ENCODE measurements at regions not wholly inside any gene's neighbourhood (a gene's known extent, or its start where the extent isn't known, plus 50 kb on each side); places are given as distances from the start of the nearest gene placed in this dataset.

DNA sequence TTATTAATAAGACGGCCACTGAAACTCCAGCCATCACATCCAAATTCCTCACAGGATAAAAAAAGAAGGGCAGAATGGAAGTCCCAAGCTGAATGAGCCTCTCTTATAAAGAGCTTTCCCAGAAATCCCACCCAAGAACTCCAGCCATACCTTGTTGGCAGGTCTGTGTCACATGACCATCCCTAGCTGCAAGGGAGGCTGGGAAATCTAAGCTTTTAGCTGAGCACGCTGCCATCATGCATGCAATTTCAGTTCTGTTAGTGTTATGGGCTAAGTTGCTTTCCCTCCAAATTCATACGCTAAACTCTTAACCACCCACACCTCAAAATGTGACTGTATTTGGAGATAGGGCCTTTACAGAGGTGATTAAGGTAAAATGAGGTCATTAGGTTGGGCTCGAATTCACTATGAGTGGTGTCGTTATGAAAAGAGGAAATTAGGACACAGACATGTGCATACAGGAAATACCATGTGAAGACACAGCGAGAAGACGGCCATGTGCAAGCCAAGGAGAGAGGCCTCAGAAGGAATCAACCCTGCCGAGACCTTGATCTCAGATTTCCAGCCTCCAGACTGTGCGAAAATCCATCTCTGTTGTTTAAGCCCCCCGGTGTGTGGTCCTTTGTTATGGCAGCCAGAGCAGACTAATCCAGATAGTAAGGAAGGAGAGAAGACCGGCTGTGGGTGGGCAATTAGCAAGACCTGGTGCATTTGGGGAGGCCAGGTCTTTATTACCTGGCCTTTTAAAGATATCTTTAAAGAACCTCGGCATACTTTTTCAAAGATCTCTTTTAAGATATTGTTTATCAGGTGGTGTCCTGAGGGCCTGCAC is 317.6 kb downstream of the BCOR start:
- no peaks in the 10 kb centered on the region for H3K9me3 ChIP-seq (ENCODE audit: control insufficient read depth in 1 of 2, low read length in 2 of 2)
- no peaks in the 10 kb centered on the region for H3K36me3 ChIP-seq (ENCODE audit: insufficient read depth, low read length)
- peak overlapping the region in 1 of 7 donors; percentile 81 for H3K27ac Mint-ChIP-seq
- no peaks in the 10 kb centered on the region for H3K27me3 ChIP-seq (ENCODE audit: insufficient read depth, low read length)
- DNase-seq = no peak
- intact Hi-C loops (cut with micrococcal nuclease) = no loop called here
- peaks cover 5 to 18% (median 10%) of the 10 kb centered on the region in 4 donors for H3K4me1 Mint-ChIP-seq
- no peak overlapping the region for H3K4me3 ChIP-seq (ENCODE audit: low read length in 2 of 2)
- ChIA-PET CTCF (ENCODE audit: partially characterized antibody) (no interaction called here), POLR2A (ENCODE audit: partially characterized antibody) (no interaction called here)
- H3K27me3 Mint-ChIP-seq = no peaks in the 10 kb centered on the region
- no peak overlapping the region for H3K27ac ChIP-seq (ENCODE audit: low read depth, low read length)
- no peak overlapping the region for H3K4me3 Mint-ChIP-seq
- H3K9me3 Mint-ChIP-seq = peaks cover 0 to 4% (median 0%) of the 10 kb centered on the region in 8 donors
- no peaks in the 10 kb centered on the region for H3K36me3 Mint-ChIP-seq
- H3K4me1 ChIP-seq (ENCODE audit: insufficient read depth, low read length) = peaks cover 20% of the 10 kb centered on the region

DNA sequence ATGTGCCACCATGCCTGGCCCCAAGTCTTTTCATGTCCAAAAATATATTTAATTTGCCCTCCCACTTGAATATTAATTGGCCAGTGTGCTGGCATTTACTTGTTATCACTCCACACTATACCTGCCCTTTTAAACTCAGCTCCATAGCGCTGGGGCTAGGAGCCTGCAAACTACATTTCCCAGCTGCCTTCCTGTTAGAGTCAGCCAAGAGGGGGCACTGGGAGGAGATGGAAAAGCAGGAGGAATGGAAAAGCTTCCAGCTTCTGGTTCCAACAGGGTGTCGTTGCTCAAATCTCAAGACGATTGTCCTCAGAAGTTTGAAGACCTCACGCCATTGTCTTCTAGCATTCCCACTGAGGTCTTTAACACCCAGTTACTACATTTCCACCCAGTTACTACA is 315.5 kb downstream of the BCOR start:
- intact Hi-C loops (cut with micrococcal nuclease) = no loop called here
- H3K4me3 ChIP-seq (ENCODE audit: low read length in 2 of 2) = no peak overlapping the region
- no peaks in the 10 kb centered on the region for H3K36me3 ChIP-seq (ENCODE audit: insufficient read depth, low read length)
- Mint-ChIP-seq H3K4me3 (no peak overlapping the region), H3K9me3 (peaks cover 0 to 4% (median 0%) of the 10 kb centered on the region in 8 donors), H3K36me3 (no peaks in the 10 kb centered on the region), H3K27me3 (no peaks in the 10 kb centered on the region), H3K27ac (no peak overlapping the region), H3K4me1 (peaks cover 4 to 11% (median 5%) of the 10 kb centered on the region in 4 donors)
- ChIA-PET CTCF (ENCODE audit: partially characterized antibody) (no interaction called here), POLR2A (ENCODE audit: partially characterized antibody) (no interaction called here)
- H3K4me1 ChIP-seq (ENCODE audit: insufficient read depth, low read length) = peaks cover 6% of the 10 kb centered on the region
- H3K27me3 ChIP-seq (ENCODE audit: insufficient read depth, low read length) = no peaks in the 10 kb centered on the region
- H3K9me3 ChIP-seq (ENCODE audit: control insufficient read depth in 1 of 2, low read length in 2 of 2) = no peaks in the 10 kb centered on the region
- DNase-seq = no peak
- no peak overlapping the region for H3K27ac ChIP-seq (ENCODE audit: low read depth, low read length)

DNA sequence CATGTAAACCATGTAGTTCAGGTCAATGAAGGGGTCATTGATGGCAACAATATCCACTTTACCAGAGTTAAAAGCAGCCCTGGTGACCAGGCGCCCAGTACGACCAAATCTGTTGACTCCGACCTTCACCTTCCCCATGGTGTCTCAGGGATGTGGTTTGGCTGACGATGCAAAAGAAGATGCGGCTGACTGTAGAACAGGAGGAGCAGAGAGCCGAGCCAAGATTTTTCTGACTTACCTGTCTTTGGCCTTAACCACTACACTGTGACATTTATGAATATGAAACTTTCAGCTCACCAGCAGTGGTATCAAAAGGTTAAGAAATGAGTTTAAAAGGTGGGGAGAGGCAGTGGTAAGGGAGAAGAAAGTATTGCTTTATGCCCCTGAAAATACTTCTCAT is 309.8 kb downstream of the BCOR start:
- Mint-ChIP-seq H3K27ac (no peak overlapping the region), H3K4me3 (no peak overlapping the region), H3K27me3 (no peaks in the 10 kb centered on the region), H3K4me1 (no peaks in the 10 kb centered on the region), H3K36me3 (no peaks in the 10 kb centered on the region), H3K9me3 (no peaks in the 10 kb centered on the region)
- H3K27ac ChIP-seq (ENCODE audit: low read depth, low read length) = no peak overlapping the region
- no peaks in the 10 kb centered on the region for H3K27me3 ChIP-seq (ENCODE audit: insufficient read depth, low read length)
- H3K9me3 ChIP-seq (ENCODE audit: control insufficient read depth in 1 of 2, low read length in 2 of 2) = no peaks in the 10 kb centered on the region
- ChIA-PET CTCF (ENCODE audit: partially characterized antibody) (no interaction called here), POLR2A (ENCODE audit: partially characterized antibody) (no interaction called here)
- DNase-seq = no peak
- no peak overlapping the region for H3K4me3 ChIP-seq (ENCODE audit: low read length in 2 of 2)
- no peaks in the 10 kb centered on the region for H3K4me1 ChIP-seq (ENCODE audit: insufficient read depth, low read length)
- H3K36me3 ChIP-seq (ENCODE audit: insufficient read depth, low read length) = no peaks in the 10 kb centered on the region
- intact Hi-C loops (cut with micrococcal nuclease) = no loop called here

DNA sequence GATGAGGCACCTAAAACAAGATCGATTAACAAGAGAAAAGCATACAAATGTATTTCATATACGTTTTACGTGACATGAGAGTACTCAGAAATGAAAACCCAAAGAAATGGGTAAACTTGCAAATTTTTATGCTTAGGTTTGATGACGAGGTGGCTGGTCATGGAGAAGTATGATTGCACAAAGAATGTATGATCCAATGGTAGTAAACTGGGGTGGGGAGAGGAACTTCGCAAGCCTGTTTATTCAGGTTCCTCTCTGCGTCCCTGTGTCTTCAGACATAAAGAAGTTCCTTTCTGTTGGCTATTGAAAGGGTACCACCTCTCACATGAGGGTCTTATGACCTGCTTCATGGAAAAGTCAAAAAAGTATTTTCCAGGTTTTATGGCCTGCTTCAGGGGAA is 309.2 kb downstream of the BCOR start:
- ChIA-PET CTCF (ENCODE audit: partially characterized antibody) (no interaction called here), POLR2A (ENCODE audit: partially characterized antibody) (no interaction called here)
- intact Hi-C loops (cut with micrococcal nuclease) = no loop called here
- Mint-ChIP-seq H3K36me3 (no peaks in the 10 kb centered on the region), H3K9me3 (no peaks in the 10 kb centered on the region), H3K4me1 (no peaks in the 10 kb centered on the region), H3K4me3 (no peak overlapping the region), H3K27me3 (no peaks in the 10 kb centered on the region), H3K27ac (no peak overlapping the region)
- Histone ChIP-seq H3K27ac (ENCODE audit: low read depth, low read length) (no peak overlapping the region), H3K27me3 (ENCODE audit: insufficient read depth, low read length) (no peaks in the 10 kb centered on the region), H3K4me3 (ENCODE audit: low read length in 2 of 2) (no peak overlapping the region), H3K4me1 (ENCODE audit: insufficient read depth, low read length) (no peaks in the 10 kb centered on the region), H3K9me3 (ENCODE audit: control insufficient read depth in 1 of 2, low read length in 2 of 2) (no peaks in the 10 kb centered on the region), H3K36me3 (ENCODE audit: insufficient read depth, low read length) (no peaks in the 10 kb centered on the region)
- DNase-seq = no peak

DNA sequence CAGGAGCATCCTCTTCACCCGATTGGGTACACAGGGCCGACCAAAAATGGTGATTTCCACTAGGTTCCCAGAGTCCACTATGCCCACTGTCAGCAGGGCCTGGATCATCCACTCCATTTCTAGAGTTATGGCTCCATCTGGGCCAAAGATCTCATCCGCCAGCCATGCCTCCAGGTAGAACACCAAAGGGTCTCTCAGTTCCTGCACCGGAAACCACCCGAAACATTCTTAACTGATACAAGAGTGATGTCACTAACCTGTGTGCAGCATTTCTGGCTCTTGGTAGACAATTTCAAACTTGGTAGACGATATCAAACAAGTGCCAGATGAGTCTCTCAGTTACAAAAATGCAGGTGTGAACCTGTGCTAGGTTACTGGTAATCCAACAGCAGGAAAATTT is 306.1 kb downstream of the BCOR start:
- H3K27me3 Mint-ChIP-seq = no peaks in the 10 kb centered on the region
- ChIA-PET POLR2A (ENCODE audit: partially characterized antibody) (no interaction called here), CTCF (ENCODE audit: partially characterized antibody) (no interaction called here)
- H3K36me3 ChIP-seq (ENCODE audit: insufficient read depth, low read length) = no peaks in the 10 kb centered on the region
- no peaks in the 10 kb centered on the region for H3K9me3 ChIP-seq (ENCODE audit: control insufficient read depth in 1 of 2, low read length in 2 of 2)
- H3K4me3 ChIP-seq (ENCODE audit: low read length in 2 of 2) = no peak overlapping the region
- intact Hi-C loops (cut with micrococcal nuclease) = loop anchor here (10.0 kb wide), 1 partner anchor 47 kb away; no protein-coding TSS in a partner anchor
- no peak for DNase-seq
- peak overlapping the region in 1 of 7 donors; percentile 13 for H3K27ac Mint-ChIP-seq
- no peak overlapping the region for H3K27ac ChIP-seq (ENCODE audit: low read depth, low read length)
- no peaks in the 10 kb centered on the region for H3K36me3 Mint-ChIP-seq
- no peaks in the 10 kb centered on the region for H3K27me3 ChIP-seq (ENCODE audit: insufficient read depth, low read length)
- H3K4me1 ChIP-seq (ENCODE audit: insufficient read depth, low read length) = no peaks in the 10 kb centered on the region
- H3K9me3 Mint-ChIP-seq = peaks cover 0 to 2% (median 0%) of the 10 kb centered on the region in 8 donors
- no peaks in the 10 kb centered on the region for H3K4me1 Mint-ChIP-seq
- no peak overlapping the region for H3K4me3 Mint-ChIP-seq

DNA sequence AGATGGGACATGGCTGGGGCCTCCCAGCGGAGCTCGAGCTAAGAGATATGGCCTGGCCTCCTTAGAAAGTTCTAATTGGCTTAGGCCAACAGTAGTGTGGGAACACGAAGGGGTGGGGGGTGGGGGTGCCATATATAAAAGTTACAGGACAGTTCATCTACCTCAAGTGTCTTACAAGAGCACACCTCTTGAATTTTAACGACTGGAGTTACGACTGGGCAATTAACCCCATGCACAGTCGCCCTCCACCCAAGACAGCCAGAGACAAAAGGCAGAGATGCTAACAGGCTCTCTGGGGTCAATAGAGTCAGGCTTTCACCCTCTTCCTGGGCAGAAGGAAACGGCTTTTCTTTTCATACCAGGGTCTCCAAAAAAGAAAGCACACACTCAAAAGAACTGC is 302.2 kb downstream of the BCOR start:
- no peaks in the 10 kb centered on the region for H3K9me3 ChIP-seq (ENCODE audit: control insufficient read depth in 1 of 2, low read length in 2 of 2)
- intact Hi-C loops (cut with micrococcal nuclease) = loop anchor here (10.0 kb wide), 1 partner anchor 51 kb away; no protein-coding TSS in a partner anchor
- no peak overlapping the region for H3K4me3 ChIP-seq (ENCODE audit: low read length in 2 of 2)
- POLR2A ChIA-PET (ENCODE audit: partially characterized antibody) = no interaction called here
- Mint-ChIP-seq H3K27ac (no peak overlapping the region), H3K9me3 (peaks cover 0 to 2% (median 0%) of the 10 kb centered on the region in 8 donors), H3K4me3 (no peak overlapping the region), H3K36me3 (no peaks in the 10 kb centered on the region), H3K27me3 (no peaks in the 10 kb centered on the region), H3K4me1 (no peaks in the 10 kb centered on the region)
- no peaks in the 10 kb centered on the region for H3K36me3 ChIP-seq (ENCODE audit: insufficient read depth, low read length)
- no peak for DNase-seq
- no peaks in the 10 kb centered on the region for H3K27me3 ChIP-seq (ENCODE audit: insufficient read depth, low read length)
- H3K4me1 ChIP-seq (ENCODE audit: insufficient read depth, low read length) = no peaks in the 10 kb centered on the region
- H3K27ac ChIP-seq (ENCODE audit: low read depth, low read length) = no peak overlapping the region
- CTCF ChIA-PET (ENCODE audit: partially characterized antibody) = interaction anchor here (0.7 kb wide), 1 partner anchor 12 kb away, joined by 3 read pairs; no protein-coding TSS in a partner anchor

DNA sequence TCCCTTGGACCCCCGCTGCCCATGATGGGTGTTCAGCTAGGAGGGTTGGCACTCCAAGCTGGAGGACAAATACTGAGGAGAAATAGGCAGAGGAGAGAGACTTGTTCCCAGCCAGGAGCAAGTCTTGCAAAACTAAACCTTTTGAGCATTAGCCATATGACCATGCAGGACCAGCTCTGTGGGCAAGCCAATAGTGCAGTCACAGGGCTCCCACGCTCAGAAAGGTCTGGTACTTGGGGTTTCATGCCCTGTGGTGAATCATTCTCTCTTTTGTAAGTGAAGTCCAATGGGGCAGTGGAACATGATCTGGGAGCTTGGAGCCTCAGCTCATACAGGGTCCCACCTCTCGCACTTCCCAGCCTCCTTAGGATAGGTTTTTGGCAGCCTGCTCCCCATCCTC is 300.9 kb downstream of the BCOR start:
- Mint-ChIP-seq H3K4me3 (no peak overlapping the region), H3K36me3 (no peaks in the 10 kb centered on the region), H3K27ac (no peak overlapping the region), H3K27me3 (no peaks in the 10 kb centered on the region), H3K9me3 (peaks cover 0 to 2% (median 0%) of the 10 kb centered on the region in 8 donors), H3K4me1 (no peaks in the 10 kb centered on the region)
- intact Hi-C loops (cut with micrococcal nuclease) = loop anchor here (10.0 kb wide), 1 partner anchor 52 kb away; no protein-coding TSS in a partner anchor
- Histone ChIP-seq H3K36me3 (ENCODE audit: insufficient read depth, low read length) (no peaks in the 10 kb centered on the region), H3K4me3 (ENCODE audit: low read length in 2 of 2) (no peak overlapping the region), H3K9me3 (ENCODE audit: control insufficient read depth in 1 of 2, low read length in 2 of 2) (no peaks in the 10 kb centered on the region), H3K27me3 (ENCODE audit: insufficient read depth, low read length) (no peaks in the 10 kb centered on the region), H3K27ac (ENCODE audit: low read depth, low read length) (no peak overlapping the region), H3K4me1 (ENCODE audit: insufficient read depth, low read length) (no peaks in the 10 kb centered on the region)
- ChIA-PET POLR2A (ENCODE audit: partially characterized antibody) (no interaction called here), CTCF (ENCODE audit: partially characterized antibody) (no interaction called here)
- no peak for DNase-seq

All from CD4-positive, alpha-beta memory T cell (primary cell).